PC-9 (cell line): ENCODE measurements at regions not wholly inside any gene's neighbourhood (a gene's known extent, or its start where the extent isn't known, plus 50 kb on each side); places are given as distances from the start of the nearest gene placed in this dataset.

ENCODE experiments used
- BruUV-seq: library from RNA; stranded (reverse); fragments of 400-500 nt; replicated peaks from 2 replicates; lab custom pipeline; 2021; lab: Mats Ljungman, UMichigan
- CTCF ChIA-PET: fragments of 300-600 bp; sonication (Branson Sonifier 250); formaldehyde crosslinking; loops from one replicate; lab custom pipeline; 2022; ENCODE audit warnings: antibody characterized with exemption; lab: Charles Lee
- POLR2A ChIA-PET: fragments of 300-600 bp; sonication (Branson Sonifier 250); formaldehyde crosslinking; loops from one replicate; lab custom pipeline; 2022; ENCODE audit warnings: antibody characterized with exemption; ENCODE audit not compliant: unreplicated experiment; lab: Charles Lee
- DNase-seq, 2 experiments: peaks; one replicate each; pipeline versions ENCODE4 v3.0.0 to v3.0.0-alpha.2; 2015 to 2022; ENCODE audit warnings: mixed read lengths in 1 of 2
- H2AFZ ChIP-seq: fragments of 200-600 bp; sonication (generic); 2 replicates; pipeline ENCODE4 v1.8.1; 2017; ENCODE audit warnings: antibody characterized with exemption
- H3F3A ChIP-seq: fragments of 200-600 bp; sonication (generic); 2 replicates; pipeline ENCODE4 v1.8.1; 2017; ENCODE audit warnings: antibody characterized with exemption, mild to moderate bottlenecking, low read depth; ENCODE audit not compliant: insufficient read depth
- H3K27ac ChIP-seq: fragments of 200-600 bp; sonication (generic); 2 replicates; pipeline ENCODE4 v1.6.1; 2016; ENCODE audit warnings: mixed run types
- H3K27me3 ChIP-seq: fragments of 200-600 bp; sonication (generic); 2 replicates; pipeline ENCODE4 v1.6.1; 2016; ENCODE audit warnings: low read depth, mixed run types; ENCODE audit not compliant: insufficient read depth
- H3K36me3 ChIP-seq: fragments of 200-600 bp; sonication (generic); 2 replicates; pipeline ENCODE4 v1.6.1; 2016; ENCODE audit warnings: low read depth, mixed run types
- H3K4me1 ChIP-seq: fragments of 200-600 bp; sonication (generic); replicated peaks from 2 replicates; pipeline ENCODE4 v1.6.1; 2016; ENCODE audit warnings: mixed run types; ENCODE audit not compliant: insufficient read depth
- H3K4me2 ChIP-seq: fragments of 200-600 bp; sonication (generic); 2 replicates; pipeline ENCODE4 v1.6.1; 2017; ENCODE audit warnings: mixed run types
- H3K4me3 ChIP-seq: fragments of 200-600 bp; sonication (generic); 2 replicates; pipeline ENCODE4 v1.6.1; 2016; ENCODE audit warnings: mixed run types
- H3K79me2 ChIP-seq: fragments of 200-600 bp; sonication (generic); 2 replicates; pipeline ENCODE4 v1.6.1; 2017; ENCODE audit warnings: low read depth, mixed run types
- H3K9me2 ChIP-seq: fragments of 200-600 bp; sonication (generic); 2 replicates; pipeline ENCODE4 v1.8.1; 2017; ENCODE audit warnings: mild to moderate bottlenecking; ENCODE audit not compliant: insufficient read depth
- H3K9me3 ChIP-seq: fragments of 200-600 bp; sonication (generic); 2 replicates; pipeline ENCODE4 v1.8.1; 2016; ENCODE audit warnings: low read depth; ENCODE audit not compliant: insufficient read depth
- H4K20me1 ChIP-seq: fragments of 200-600 bp; sonication (generic); 2 replicates; pipeline ENCODE4 v1.8.1; 2017; ENCODE audit not compliant: insufficient read depth
- EZH2 ChIP-seq: fragments of 200-600 bp; sonication (generic); IDR thresholded peaks from 2 replicates; pipeline ENCODE4 v1.8.0; 2017; ENCODE audit warnings: antibody characterized with exemption, low read depth
- intact Hi-C: fragments of 100-400 bp; cut with micrococcal nuclease; formaldehyde crosslinking; loops from one replicate; pipeline ENCODE4 v1.10.0; 2022; ENCODE audit not compliant: unreplicated experiment
- TF ChIP-seq, protein P1 (sequence below): fragments of 200-600 bp; sonication (generic); conservative IDR thresholded peaks from 2 replicates; pipeline ENCODE4 v1.6.1; 2017; ENCODE audit warnings: mixed run types, antibody characterized with exemption, mild to moderate bottlenecking, moderate library complexity

DNA sequence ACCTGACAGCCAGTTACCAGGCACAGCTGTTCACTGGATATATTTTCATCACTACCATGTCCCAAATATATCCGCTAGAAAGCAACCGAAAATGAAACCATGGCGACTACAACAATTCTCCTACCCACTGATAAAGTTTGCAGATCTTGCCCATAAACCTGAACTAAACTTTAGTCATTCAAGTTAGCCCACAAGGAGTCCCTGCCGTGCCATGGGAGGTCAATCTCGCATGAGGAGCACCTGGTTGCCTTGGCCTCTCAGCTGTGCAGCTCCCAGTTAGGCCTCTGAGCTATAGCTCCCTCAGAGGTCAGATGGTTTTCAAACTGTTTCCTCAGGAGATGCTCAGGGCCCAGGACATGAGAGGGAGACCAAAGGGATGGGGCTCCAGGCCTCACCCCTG is 211.1 kb upstream of the RNF32 start:
- DNase-seq = no peak
- BruUV-seq = no TSS peak
- Histone ChIP-seq H3K79me2 (no peaks in the 10 kb centered on the region), H3F3A (no peaks in the 10 kb centered on the region), H3K4me2 (no peak overlapping the region), H3K4me1 (no peaks in the 10 kb centered on the region), H3K9me3 (no peaks in the 10 kb centered on the region), H4K20me1 (no peaks in the 10 kb centered on the region), H3K9me2 (no peaks in the 10 kb centered on the region; the same call in 1 of the 2 replicates), H2AFZ (no peak overlapping the region), H3K27ac (no peak overlapping the region), H3K36me3 (no peaks in the 10 kb centered on the region), H3K27me3 (peaks cover 96% of the 10 kb centered on the region), H3K4me3 (no peak overlapping the region)
- TF ChIP-seq, protein P1, sequence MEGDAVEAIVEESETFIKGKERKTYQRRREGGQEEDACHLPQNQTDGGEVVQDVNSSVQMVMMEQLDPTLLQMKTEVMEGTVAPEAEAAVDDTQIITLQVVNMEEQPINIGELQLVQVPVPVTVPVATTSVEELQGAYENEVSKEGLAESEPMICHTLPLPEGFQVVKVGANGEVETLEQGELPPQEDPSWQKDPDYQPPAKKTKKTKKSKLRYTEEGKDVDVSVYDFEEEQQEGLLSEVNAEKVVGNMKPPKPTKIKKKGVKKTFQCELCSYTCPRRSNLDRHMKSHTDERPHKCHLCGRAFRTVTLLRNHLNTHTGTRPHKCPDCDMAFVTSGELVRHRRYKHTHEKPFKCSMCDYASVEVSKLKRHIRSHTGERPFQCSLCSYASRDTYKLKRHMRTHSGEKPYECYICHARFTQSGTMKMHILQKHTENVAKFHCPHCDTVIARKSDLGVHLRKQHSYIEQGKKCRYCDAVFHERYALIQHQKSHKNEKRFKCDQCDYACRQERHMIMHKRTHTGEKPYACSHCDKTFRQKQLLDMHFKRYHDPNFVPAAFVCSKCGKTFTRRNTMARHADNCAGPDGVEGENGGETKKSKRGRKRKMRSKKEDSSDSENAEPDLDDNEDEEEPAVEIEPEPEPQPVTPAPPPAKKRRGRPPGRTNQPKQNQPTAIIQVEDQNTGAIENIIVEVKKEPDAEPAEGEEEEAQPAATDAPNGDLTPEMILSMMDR = no peak
- TF ChIP-seq EZH2 = no peak
- POLR2A ChIA-PET = no interaction called here
- CTCF ChIA-PET = no interaction called here
- intact Hi-C loops = no loop called here

DNA sequence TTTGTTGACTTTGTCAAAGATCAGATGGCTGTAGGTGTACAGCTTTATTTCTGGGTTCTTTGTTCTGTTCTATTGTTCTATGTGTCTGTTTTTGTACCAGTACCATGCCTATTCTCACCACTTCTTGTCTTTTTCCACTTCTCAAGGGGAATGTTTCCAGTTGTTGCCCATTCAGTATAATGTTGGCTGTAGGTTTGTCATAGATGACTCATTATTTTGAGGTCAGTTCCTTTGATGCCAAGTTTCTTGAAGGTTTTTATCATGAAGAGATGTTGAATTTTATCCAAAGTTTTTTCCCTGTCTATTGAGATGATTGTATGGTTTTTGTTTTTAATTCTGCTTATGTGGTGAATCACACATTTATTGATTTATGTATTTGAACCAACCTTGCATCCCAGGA is 216.7 kb upstream of the RNF32 start:
- no peaks in the 10 kb centered on the region for H3K79me2 ChIP-seq
- TF ChIP-seq EZH2 = no peak
- TF ChIP-seq, protein P1 = no peak
- POLR2A ChIA-PET = no interaction called here
- H3K4me1 ChIP-seq = no peaks in the 10 kb centered on the region
- H3K4me3 ChIP-seq = no peak overlapping the region
- H3F3A ChIP-seq = no peaks in the 10 kb centered on the region
- no peaks in the 10 kb centered on the region; the same call in 1 of the 2 replicates for H3K9me2 ChIP-seq
- no peak overlapping the region for H3K27ac ChIP-seq
- intact Hi-C loops = no loop called here
- H2AFZ ChIP-seq = no peak overlapping the region
- H3K27me3 ChIP-seq = peaks cover 59% of the 10 kb centered on the region
- BruUV-seq = no TSS peak
- CTCF ChIA-PET = no interaction called here
- no peak overlapping the region for H3K4me2 ChIP-seq
- no peaks in the 10 kb centered on the region for H3K9me3 ChIP-seq
- H4K20me1 ChIP-seq = no peaks in the 10 kb centered on the region
- DNase-seq = no peak
- H3K36me3 ChIP-seq = no peaks in the 10 kb centered on the region

DNA sequence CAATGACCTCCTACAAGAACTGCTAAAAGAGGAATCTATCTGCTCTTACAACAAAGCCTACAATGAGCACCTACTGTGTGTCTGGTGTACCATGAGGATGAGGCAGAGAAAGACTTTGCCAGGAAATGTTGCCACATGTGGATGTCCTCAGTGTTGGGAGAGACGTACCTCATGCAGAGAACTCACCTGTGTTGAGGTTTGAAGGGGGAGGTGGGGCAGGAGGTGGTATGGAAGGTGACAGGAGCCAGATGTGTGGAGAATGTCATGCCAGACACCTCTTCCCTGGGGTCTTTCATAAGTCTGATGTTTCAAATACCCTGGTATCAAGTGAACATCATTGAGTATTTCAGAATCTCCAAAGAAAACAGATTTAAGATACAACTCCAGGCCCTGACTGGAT is 220.1 kb upstream of the RNF32 start:
- no peak overlapping the region for H3K27ac ChIP-seq
- no peak overlapping the region for H2AFZ ChIP-seq
- no peak overlapping the region for H3K4me3 ChIP-seq
- BruUV-seq = no TSS peak
- no peaks in the 10 kb centered on the region for H4K20me1 ChIP-seq
- H3K36me3 ChIP-seq = no peaks in the 10 kb centered on the region
- H3K9me3 ChIP-seq = no peaks in the 10 kb centered on the region
- ChIA-PET CTCF (no interaction called here), POLR2A (no interaction called here)
- no peaks in the 10 kb centered on the region for H3K79me2 ChIP-seq
- intact Hi-C loops = no loop called here
- H3K4me2 ChIP-seq = no peak overlapping the region
- H3K9me2 ChIP-seq = no peaks in the 10 kb centered on the region
- no peaks in the 10 kb centered on the region for H3F3A ChIP-seq
- TF ChIP-seq EZH2 = no peak
- H3K4me1 ChIP-seq = no peaks in the 10 kb centered on the region
- H3K27me3 ChIP-seq = peaks cover 59% of the 10 kb centered on the region
- no peak for DNase-seq

DNA sequence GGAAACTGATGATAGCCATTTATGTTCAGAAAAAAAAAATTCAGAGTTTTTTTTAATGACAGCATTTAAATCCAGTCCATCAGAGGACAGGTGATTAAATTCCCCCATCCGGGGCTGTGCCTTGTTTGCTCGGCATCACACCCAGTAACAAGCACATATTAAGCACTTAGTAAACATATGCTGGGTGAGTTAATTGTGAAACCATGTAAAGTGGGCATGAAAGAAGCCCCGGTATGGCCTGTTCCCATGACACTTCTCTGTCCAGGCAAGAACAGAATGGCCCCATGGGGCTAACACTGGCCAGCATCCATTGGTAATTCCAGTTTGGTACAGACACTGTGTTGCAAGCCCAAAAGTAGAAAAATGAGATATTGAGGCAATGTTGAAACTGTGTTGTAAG is 220.8 kb upstream of the RNF32 start:
- no peaks in the 10 kb centered on the region for H4K20me1 ChIP-seq
- ChIA-PET CTCF (no interaction called here), POLR2A (no interaction called here)
- no peak for DNase-seq
- no peaks in the 10 kb centered on the region for H3K9me3 ChIP-seq
- no peak overlapping the region for H2AFZ ChIP-seq
- no peak for TF ChIP-seq EZH2
- TF ChIP-seq, protein P1 = no peak
- H3K27ac ChIP-seq = no peak overlapping the region
- peaks cover 59% of the 10 kb centered on the region for H3K27me3 ChIP-seq
- no peak overlapping the region for H3K4me3 ChIP-seq
- H3K79me2 ChIP-seq = no peaks in the 10 kb centered on the region
- H3F3A ChIP-seq = no peaks in the 10 kb centered on the region
- BruUV-seq = no TSS peak
- H3K36me3 ChIP-seq = no peaks in the 10 kb centered on the region
- intact Hi-C loops = no loop called here
- H3K9me2 ChIP-seq = no peaks in the 10 kb centered on the region
- no peak overlapping the region for H3K4me2 ChIP-seq
- H3K4me1 ChIP-seq = no peaks in the 10 kb centered on the region
